AG04450 (cell line): ENCODE measurements at regions not wholly inside any gene's neighbourhood (a gene's known extent, or its start where the extent isn't known, plus 50 kb on each side); places are given as distances from the start of the nearest gene placed in this dataset.

Experiments used
- CTCF ChIA-PET: fragments of 300-600, 350-600 bp; formaldehyde crosslinking; extraction: SDS; loops from one replicate; lab custom pipeline; 2022; ENCODE audit warnings: antibody characterized with exemption, inconsistent platforms; lab: Charles Lee
- POLR2A ChIA-PET: fragments of 350-600 bp; formaldehyde crosslinking; extraction: SDS; loops from one replicate; lab custom pipeline; 2021; ENCODE audit warnings: antibody characterized with exemption, inconsistent platforms; lab: Yijun Ruan, JAX
- DNase-seq: peaks from one replicate; pipeline ENCODE4 v3.0.0-alpha.2; 2011; ENCODE audit warnings: low read depth, low spot score
- H3K27ac ChIP-seq: one replicate; pipeline ENCODE4 v1.5.1; 2012; ENCODE audit warnings: low read depth, low read length, control low read depth
- H3K27me3 ChIP-seq: one replicate; pipeline ENCODE4 v1.6.0; 2012; ENCODE audit warnings: low read length; ENCODE audit not compliant: control insufficient read depth, insufficient read depth
- H3K4me3 ChIP-seq: 2 replicates; pipeline ENCODE4 v1.5.1; 2011; ENCODE audit warnings: mild to moderate bottlenecking, low read depth, low read length, control low read depth
- H3K9me3 ChIP-seq: 2 replicates; pipeline ENCODE4 v1.5.1; 2012; ENCODE audit warnings: low read length; ENCODE audit not compliant: control insufficient read depth, insufficient read depth
- CTCF ChIP-seq: IDR thresholded peaks from 2 replicates; pipeline ENCODE4 v1.5.1; 2011; ENCODE audit warnings: low read depth, low read length, control low read depth, inconsistent platforms

GRCh38 chr4:146088690-146089089 is 86.8 kb upstream of the LSM6 start:
- no peak for DNase-seq
- ChIA-PET CTCF (interaction anchor here (0.6 kb wide), 1 partner anchor 828 kb away, joined by 3 read pairs; no protein-coding TSS in a partner anchor), POLR2A (no interaction called here)
- Histone ChIP-seq H3K4me3 (no peak overlapping the region), H3K27ac (no peak overlapping the region), H3K9me3 (no peaks in the 10 kb centered on the region), H3K27me3 (peaks cover 2% of the 10 kb centered on the region)
- TF ChIP-seq CTCF: no peak

- TF ChIP-seq CTCF: no peak
- POLR2A ChIA-PET: no interaction called here
- H3K4me3 ChIP-seq: no peak overlapping the region
- no peaks in the 10 kb centered on the region for H3K9me3 ChIP-seq
- peaks cover 2% of the 10 kb centered on the region for H3K27me3 ChIP-seq
- H3K27ac ChIP-seq: no peak overlapping the region
- DNase-seq: no peak
- CTCF ChIA-PET: no interaction called here
Observed at GRCh38 chr4:146087856-146088255, 87.7 kb upstream of the LSM6 start.

GRCh38 chr4:146076081-146076480 is 99.4 kb upstream of the LSM6 start:
- no peak overlapping the region for H3K27ac ChIP-seq
- H3K4me3 ChIP-seq: no peak overlapping the region
- no peaks in the 10 kb centered on the region for H3K27me3 ChIP-seq
- no peak for TF ChIP-seq CTCF
- CTCF ChIA-PET: interaction anchor here (2.0 kb wide), 1 partner anchor 19 kb away, joined by 12 read pairs; no protein-coding TSS in a partner anchor
- H3K9me3 ChIP-seq: no peaks in the 10 kb centered on the region
- no peak for DNase-seq
- POLR2A ChIA-PET: no interaction called here

GRCh38 chr4:146073517-146073916 is 102.0 kb upstream of the LSM6 start:
- CTCF ChIA-PET: interaction anchor here (1.0 kb wide), 1 partner anchor 22 kb away, joined by 3 read pairs; no protein-coding TSS in a partner anchor
- no peaks in the 10 kb centered on the region for H3K27me3 ChIP-seq
- H3K4me3 ChIP-seq: no peak overlapping the region
- H3K27ac ChIP-seq: no peak overlapping the region
- POLR2A ChIA-PET: no interaction called here
- TF ChIP-seq CTCF: no peak
- no peak for DNase-seq
- no peaks in the 10 kb centered on the region for H3K9me3 ChIP-seq

GRCh38 chr4:146072376-146072775 is 103.1 kb upstream of the LSM6 start:
- no peak for DNase-seq
- Histone ChIP-seq H3K27ac (no peak overlapping the region), H3K9me3 (no peaks in the 10 kb centered on the region), H3K27me3 (no peaks in the 10 kb centered on the region), H3K4me3 (no peak overlapping the region)
- no peak for TF ChIP-seq CTCF
- ChIA-PET POLR2A (no interaction called here), CTCF (no interaction called here)
